ENCODE measurements at regions not wholly inside any gene's neighbourhood (a gene's known extent, or its start where the extent isn't known, plus 50 kb on each side); places are given as distances from the start of the nearest gene placed in this dataset.

DNA sequence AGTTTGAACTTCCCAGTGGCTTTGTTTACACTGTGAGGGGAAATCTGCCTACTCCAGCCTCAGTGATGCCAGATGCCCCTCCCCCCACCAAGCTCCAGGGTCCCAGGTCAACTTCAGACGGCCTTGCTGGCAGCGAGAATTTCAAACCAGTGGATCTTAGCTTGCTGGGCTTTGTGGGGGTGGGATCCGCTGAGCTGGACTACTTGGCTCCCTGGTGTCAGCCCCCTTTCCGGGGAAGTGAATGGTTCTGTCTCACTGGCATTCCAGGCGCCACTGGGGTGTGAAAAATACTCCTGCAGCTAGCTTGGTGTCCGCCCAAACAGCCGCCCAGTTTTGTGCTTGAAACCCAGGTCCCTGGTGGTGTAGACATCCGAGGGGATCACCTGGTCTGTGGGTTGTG is 70.0 kb upstream of the NEUROD1 start:
- H3K9ac ChIP-seq (ENCODE audit: insufficient read depth in 1 of 2, low read depth in 2 of 2, low read length in 2 of 2): no peak overlapping the region
- WGBS (ENCODE audit: insufficient coverage, low coverage, missing lambda C conversion rate): 4% methylated on average over 8 of the region's 8 CpGs
- no peak overlapping the region for H3K27ac ChIP-seq (ENCODE audit: extremely low read depth, low read depth, low read length)
- no peak overlapping the region for H2AFZ ChIP-seq (ENCODE audit: low read depth, low read length)
- H3K4me3 ChIP-seq: no peak overlapping the region
- ATAC-seq (no peak), DNase-seq (ENCODE audit: extremely low read depth in 1 of 4, low spot score in 3 of 4) (no peak), FAIRE-seq (no peak)
- H3K9me3 ChIP-seq (replicated peaks; ENCODE audit: control insufficient read depth, insufficient read depth, low read depth, low read length): no peaks in the 10 kb centered on the region
- TF ChIP-seq ZKSCAN3 (CRISPR knock-in tag; IDR thresholded peaks at IDR 0.05) (no peak), NRF1 (conservative IDR thresholded peaks at IDR 0.05 in 1 of 2, IDR thresholded peaks at IDR 0.05 in 1 of 2) (no peak)
- TF ChIP-seq, protein P1, sequence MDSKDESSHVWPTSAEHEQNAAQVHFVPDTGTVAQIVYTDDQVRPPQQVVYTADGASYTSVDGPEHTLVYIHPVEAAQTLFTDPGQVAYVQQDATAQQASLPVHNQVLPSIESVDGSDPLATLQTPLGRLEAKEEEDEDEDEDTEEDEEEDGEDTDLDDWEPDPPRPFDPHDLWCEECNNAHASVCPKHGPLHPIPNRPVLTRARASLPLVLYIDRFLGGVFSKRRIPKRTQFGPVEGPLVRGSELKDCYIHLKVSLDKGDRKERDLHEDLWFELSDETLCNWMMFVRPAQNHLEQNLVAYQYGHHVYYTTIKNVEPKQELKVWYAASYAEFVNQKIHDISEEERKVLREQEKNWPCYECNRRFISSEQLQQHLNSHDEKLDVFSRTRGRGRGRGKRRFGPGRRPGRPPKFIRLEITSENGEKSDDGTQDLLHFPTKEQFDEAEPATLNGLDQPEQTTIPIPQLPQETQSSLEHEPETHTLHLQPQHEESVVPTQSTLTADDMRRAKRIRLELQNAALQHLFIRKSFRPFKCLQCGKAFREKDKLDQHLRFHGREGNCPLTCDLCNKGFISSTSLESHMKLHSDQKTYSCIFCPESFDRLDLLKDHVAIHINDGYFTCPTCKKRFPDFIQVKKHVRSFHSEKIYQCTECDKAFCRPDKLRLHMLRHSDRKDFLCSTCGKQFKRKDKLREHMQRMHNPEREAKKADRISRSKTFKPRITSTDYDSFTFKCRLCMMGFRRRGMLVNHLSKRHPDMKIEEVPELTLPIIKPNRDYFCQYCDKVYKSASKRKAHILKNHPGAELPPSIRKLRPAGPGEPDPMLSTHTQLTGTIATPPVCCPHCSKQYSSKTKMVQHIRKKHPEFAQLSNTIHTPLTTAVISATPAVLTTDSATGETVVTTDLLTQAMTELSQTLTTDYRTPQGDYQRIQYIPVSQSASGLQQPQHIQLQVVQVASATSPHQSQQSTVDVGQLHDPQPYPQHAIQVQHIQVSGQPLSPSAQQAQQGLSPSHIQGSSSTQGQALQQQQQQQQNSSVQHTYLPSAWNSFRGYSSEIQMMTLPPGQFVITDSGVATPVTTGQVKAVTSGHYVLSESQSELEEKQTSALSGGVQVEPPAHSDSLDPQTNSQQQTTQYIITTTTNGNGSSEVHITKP (IDR thresholded peaks at IDR 0.05; ENCODE audit: partially characterized antibody): peak; percentile 81
- TF ChIP-seq, protein P2, sequence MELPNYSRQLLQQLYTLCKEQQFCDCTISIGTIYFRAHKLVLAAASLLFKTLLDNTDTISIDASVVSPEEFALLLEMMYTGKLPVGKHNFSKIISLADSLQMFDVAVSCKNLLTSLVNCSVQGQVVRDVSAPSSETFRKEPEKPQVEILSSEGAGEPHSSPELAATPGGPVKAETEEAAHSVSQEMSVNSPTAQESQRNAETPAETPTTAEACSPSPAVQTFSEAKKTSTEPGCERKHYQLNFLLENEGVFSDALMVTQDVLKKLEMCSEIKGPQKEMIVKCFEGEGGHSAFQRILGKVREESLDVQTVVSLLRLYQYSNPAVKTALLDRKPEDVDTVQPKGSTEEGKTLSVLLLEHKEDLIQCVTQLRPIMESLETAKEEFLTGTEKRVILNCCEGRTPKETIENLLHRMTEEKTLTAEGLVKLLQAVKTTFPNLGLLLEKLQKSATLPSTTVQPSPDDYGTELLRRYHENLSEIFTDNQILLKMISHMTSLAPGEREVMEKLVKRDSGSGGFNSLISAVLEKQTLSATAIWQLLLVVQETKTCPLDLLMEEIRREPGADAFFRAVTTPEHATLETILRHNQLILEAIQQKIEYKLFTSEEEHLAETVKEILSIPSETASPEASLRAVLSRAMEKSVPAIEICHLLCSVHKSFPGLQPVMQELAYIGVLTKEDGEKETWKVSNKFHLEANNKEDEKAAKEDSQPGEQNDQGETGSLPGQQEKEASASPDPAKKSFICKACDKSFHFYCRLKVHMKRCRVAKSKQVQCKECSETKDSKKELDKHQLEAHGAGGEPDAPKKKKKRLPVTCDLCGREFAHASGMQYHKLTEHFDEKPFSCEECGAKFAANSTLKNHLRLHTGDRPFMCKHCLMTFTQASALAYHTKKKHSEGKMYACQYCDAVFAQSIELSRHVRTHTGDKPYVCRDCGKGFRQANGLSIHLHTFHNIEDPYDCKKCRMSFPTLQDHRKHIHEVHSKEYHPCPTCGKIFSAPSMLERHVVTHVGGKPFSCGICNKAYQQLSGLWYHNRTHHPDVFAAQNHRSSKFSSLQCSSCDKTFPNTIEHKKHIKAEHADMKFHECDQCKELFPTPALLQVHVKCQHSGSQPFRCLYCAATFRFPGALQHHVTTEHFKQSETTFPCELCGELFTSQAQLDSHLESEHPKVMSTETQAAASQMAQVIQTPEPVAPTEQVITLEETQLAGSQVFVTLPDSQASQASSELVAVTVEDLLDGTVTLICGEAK (IDR thresholded peaks at IDR 0.05): no peak
- TF ChIP-seq, protein P2 (CRISPR knock-in tag; IDR thresholded peaks at IDR 0.05): no peak
- 0 out of 5 replicates have a peak, but pooled peaks cover 0 to 3% of the 10 kb centered on the region in 2 experiments for H3K4me1 ChIP-seq (replicated peaks in 1 of 2; ENCODE audit: control insufficient read depth in 2 of 2, insufficient read depth in 2 of 2, low read length in 2 of 2)
- intact Hi-C loops (cut with micrococcal nuclease) (no loop called here), in situ Hi-C loops (cut with MboI) (no loop called here)
- ChIA-PET CTCF (ENCODE audit: low intra/inter-chr PET ratio) (no interaction called here), POLR2A (no interaction called here)
- H4K20me1 ChIP-seq (replicated peaks; ENCODE audit: control insufficient read depth, insufficient read depth, low read length): no peaks in the 10 kb centered on the region
- H3K79me2 ChIP-seq (ENCODE audit: control insufficient read depth, insufficient read depth, low read length): no peaks in the 10 kb centered on the region
- H3K36me3 ChIP-seq (ENCODE audit: control insufficient read depth, insufficient read depth, low read length): no peaks in the 10 kb centered on the region
- H3K4me2 ChIP-seq (ENCODE audit: insufficient read depth, low read length): no peak overlapping the region
- H3K27me3 ChIP-seq (ENCODE audit: control insufficient read depth in 2 of 2, insufficient read depth in 2 of 2, low read length in 2 of 2): peaks cover 0 to 5% of the 10 kb centered on the region in 2 experiments; a peak in 2 of 5 replicates
- BruUV-seq (replicated peaks): no TSS peak
- H3K9me1 ChIP-seq (ENCODE audit: control insufficient read depth, insufficient read depth, low read length): no peaks in the 10 kb centered on the region
